Liver (tissue), 3 donors: ENCODE measurements at regions not wholly inside any gene's neighbourhood (a gene's known extent, or its start where the extent isn't known, plus 50 kb on each side); places are given as distances from the start of the nearest gene placed in this dataset.

Experiments used
- CTCF ChIP-seq: fragments of 150-350 bp; IDR thresholded peaks from 2 replicates; pipeline ENCODE4 v1.5.1; 2017; ENCODE audit warnings: improper control_type of control experiment, low read depth, low read length; ENCODE audit not compliant: missing input control
- JUND ChIP-seq, 2 donors: IDR thresholded peaks; 2 replicates each; pipeline ENCODE4 v1.6.1; 2016; ENCODE audit warnings: antibody characterized with exemption in 2 of 2
- REST ChIP-seq: IDR thresholded peaks from 2 replicates; pipeline ENCODE4 v1.6.1; 2016; ENCODE audit warnings: antibody characterized with exemption, mild to moderate bottlenecking
- TAF1 ChIP-seq: conservative IDR thresholded peaks from 2 replicates; pipeline ENCODE4 v1.6.1; 2016; ENCODE audit warnings: antibody characterized with exemption, mild to moderate bottlenecking
- donor health status: healthy.
- donor health status: healthy.

GRCh38 chr9:82722561-82722960, 340.4 kb downstream of the RASEF start:
- TF ChIP-seq JUND (IDR thresholded peaks at IDR 0.05) (no peak), CTCF (no peak), REST (no peak), TAF1 (no peak)
